ENCODE measurements at regions not wholly inside any gene's neighbourhood (a gene's known extent, or its start where the extent isn't known, plus 50 kb on each side); places are given as distances from the start of the nearest gene placed in this dataset.
A peak's percentile ranks its signal among the peaks of the same experiment; 100 is the strongest.

DNA sequence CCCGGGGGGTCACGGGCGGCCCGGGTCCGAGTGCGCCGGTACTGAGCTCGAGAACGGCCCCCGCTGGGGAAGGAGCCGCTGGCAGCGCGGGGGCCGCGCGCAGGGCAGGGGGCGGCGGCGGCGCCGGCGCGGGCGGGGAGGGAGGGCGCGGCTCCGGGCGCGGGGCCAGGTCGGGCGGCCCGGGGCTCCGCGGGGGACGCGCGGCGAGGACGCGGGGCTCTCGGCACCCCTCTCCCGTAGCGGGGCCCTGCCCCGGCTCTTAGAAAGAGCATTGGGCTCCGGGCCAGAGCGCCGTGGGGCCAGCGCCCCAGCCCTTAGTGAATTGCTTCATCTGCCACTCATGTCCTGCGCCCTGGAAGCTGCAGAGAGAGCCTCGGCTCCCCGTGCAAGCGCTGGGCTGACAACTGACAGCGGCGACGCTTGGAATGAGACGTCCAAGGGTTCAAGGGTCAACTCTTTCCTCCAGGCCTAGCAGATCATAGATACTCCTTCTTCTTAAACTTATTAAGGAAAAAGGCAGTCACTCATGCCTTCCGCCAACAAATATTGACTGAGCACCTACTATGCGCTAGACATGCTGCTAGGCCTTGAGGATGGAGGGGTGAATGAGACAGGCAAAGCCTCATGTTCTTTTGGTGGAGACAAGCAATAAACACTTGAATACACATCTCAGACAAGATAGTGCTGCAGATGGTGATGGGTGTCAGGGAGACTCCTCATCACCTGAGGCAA, 140.8 kb downstream of the SMAD6 start:
- Mint-ChIP-seq H3K4me3 (ENCODE audit: unreplicated experiment) (peak overlapping the region; percentile 60), H3K27ac (ENCODE audit: unreplicated experiment) (peak overlapping the region; percentile 77), H3K9me3 (ENCODE audit: low read depth) (no peaks in the 10 kb centered on the region), H3K36me3 (ENCODE audit: low read depth) (peaks cover 1% of the 10 kb centered on the region), H3K27me3 (ENCODE audit: low read depth) (no peaks in the 10 kb centered on the region), H3K4me1 (ENCODE audit: low read depth) (peaks cover 46% of the 10 kb centered on the region)
- no peak for TF ChIP-seq CTCF (IDR thresholded peaks at IDR 0.05)
- DNase-seq (ENCODE audit: low spot score) = no peak

DNA sequence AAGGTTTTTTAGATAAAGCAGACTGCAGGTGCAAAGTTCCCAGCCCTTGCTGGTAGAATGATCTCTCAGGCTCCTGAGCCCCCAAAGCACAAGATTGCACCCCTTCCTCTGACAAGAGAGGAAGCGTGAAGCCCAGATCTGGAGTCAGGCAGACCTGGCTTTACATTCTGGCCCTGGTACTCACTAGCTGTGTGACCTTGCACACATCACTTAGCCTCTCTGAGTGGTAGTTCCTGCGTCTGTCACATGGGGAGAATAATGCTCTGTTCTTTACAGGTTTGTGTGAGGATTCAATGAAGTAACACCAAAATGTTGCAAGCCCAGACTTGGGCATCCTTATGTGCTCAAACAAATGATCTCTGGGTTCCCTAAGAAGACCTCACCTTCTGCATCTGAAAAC, 141.5 kb downstream of the SMAD6 start:
- Mint-ChIP-seq H3K36me3 (ENCODE audit: low read depth) (peaks cover 1% of the 10 kb centered on the region), H3K4me1 (ENCODE audit: low read depth) (peaks cover 45% of the 10 kb centered on the region), H3K27me3 (ENCODE audit: low read depth) (no peaks in the 10 kb centered on the region), H3K9me3 (ENCODE audit: low read depth) (no peaks in the 10 kb centered on the region), H3K27ac (ENCODE audit: unreplicated experiment) (peak overlapping the region; percentile 77), H3K4me3 (ENCODE audit: unreplicated experiment) (no peak overlapping the region)
- TF ChIP-seq CTCF (IDR thresholded peaks at IDR 0.05) = no peak
- no peak for DNase-seq (ENCODE audit: low spot score)

DNA sequence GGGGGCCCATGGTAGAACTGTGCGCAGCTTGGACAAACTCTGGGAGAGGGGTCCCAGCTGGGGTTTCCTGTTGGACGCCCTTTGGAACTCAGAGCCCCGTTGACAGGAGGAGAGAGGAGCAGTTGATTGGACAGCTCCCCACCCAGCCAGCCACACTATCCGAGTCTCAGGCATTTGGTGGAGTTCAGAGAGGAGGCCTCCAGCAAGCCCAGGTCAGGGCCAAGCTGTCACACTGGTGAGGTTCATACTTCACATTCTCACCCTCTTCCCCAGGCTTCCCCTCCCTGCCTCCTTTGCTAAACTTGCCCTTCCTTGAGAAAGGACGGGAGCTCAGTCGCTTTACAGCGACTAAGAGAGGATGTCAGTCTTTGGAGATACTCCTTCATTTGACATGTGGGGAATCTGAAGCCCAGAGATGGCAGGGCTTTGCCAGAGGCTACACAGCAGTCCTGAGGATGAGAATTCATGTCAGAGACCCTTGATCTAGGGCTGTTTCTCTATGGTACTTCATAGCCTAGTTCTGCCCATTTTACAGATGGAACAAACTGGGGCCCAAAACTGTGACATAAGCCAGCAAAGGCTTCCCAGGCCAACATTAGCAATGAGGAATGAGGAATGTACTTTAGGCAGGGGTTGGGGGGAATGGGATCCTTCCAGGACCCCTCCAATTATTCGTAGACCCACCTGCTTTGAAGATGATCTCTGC, 142.2 kb downstream of the SMAD6 start:
- TF ChIP-seq CTCF (IDR thresholded peaks at IDR 0.05) = no peak
- H3K9me3 Mint-ChIP-seq (ENCODE audit: low read depth) = no peaks in the 10 kb centered on the region
- H3K27me3 Mint-ChIP-seq (ENCODE audit: low read depth) = no peaks in the 10 kb centered on the region
- H3K4me3 Mint-ChIP-seq (ENCODE audit: unreplicated experiment) = no peak overlapping the region
- peaks cover 1% of the 10 kb centered on the region for H3K36me3 Mint-ChIP-seq (ENCODE audit: low read depth)
- peaks cover 38% of the 10 kb centered on the region for H3K4me1 Mint-ChIP-seq (ENCODE audit: low read depth)
- DNase-seq (ENCODE audit: low spot score) = no peak
- H3K27ac Mint-ChIP-seq (ENCODE audit: unreplicated experiment) = no peak overlapping the region

DNA sequence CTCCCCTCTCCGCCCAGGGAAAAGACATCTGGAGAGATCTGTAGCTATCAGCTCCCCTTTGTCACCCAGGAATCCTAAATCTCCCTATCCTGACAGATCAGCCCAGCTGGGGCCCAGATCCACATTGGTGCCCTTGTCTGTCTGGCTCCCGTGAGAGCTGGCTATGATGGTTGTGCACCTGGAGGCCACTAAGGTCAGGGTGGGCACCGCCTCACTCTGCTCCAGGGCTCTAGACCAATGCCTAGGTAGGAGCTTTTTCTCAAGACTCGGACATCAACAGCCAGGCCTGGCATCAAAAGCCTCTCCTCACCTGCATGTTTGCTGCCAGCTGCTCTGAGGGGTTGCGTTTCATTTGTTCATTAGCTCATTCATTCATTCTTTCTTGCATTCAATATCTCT, 142.7 kb downstream of the SMAD6 start:
- no peak for TF ChIP-seq CTCF (IDR thresholded peaks at IDR 0.05)
- no peak overlapping the region for H3K27ac Mint-ChIP-seq (ENCODE audit: unreplicated experiment)
- H3K4me3 Mint-ChIP-seq (ENCODE audit: unreplicated experiment) = no peak overlapping the region
- H3K27me3 Mint-ChIP-seq (ENCODE audit: low read depth) = no peaks in the 10 kb centered on the region
- DNase-seq (ENCODE audit: low spot score) = no peak
- H3K36me3 Mint-ChIP-seq (ENCODE audit: low read depth) = peaks cover 1% of the 10 kb centered on the region
- H3K9me3 Mint-ChIP-seq (ENCODE audit: low read depth) = no peaks in the 10 kb centered on the region
- H3K4me1 Mint-ChIP-seq (ENCODE audit: low read depth) = peaks cover 38% of the 10 kb centered on the region

DNA sequence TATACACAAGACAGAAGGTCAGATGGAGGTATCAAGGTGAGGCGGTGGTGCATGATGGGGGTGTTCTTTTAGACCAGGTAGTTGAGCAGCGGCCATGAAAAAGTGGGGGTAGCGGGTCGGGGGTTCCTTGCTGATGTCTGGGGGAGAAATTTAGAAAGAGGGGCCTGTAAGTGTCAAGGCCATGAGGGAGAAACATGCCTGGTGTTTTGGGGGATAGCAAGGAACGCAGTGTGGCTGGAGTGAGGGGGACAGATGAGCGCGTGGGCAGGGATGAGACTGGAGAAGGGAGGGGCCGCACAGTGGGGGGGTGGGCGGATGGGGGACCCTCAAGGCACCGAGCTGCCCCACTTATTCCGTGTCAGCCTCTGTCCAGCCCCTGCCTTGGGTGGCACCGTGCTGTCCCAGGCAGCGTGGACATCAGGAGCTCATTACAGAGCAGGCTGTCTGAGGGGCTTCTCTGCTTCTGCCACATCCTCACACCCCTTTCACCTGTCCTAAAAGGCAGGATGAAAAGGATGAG, 143.3 kb downstream of the SMAD6 start:
- no peak overlapping the region for H3K4me3 Mint-ChIP-seq (ENCODE audit: unreplicated experiment)
- no peak overlapping the region for H3K27ac Mint-ChIP-seq (ENCODE audit: unreplicated experiment)
- no peak for DNase-seq (ENCODE audit: low spot score)
- peaks cover 37% of the 10 kb centered on the region for H3K4me1 Mint-ChIP-seq (ENCODE audit: low read depth)
- H3K27me3 Mint-ChIP-seq (ENCODE audit: low read depth) = no peaks in the 10 kb centered on the region
- no peaks in the 10 kb centered on the region for H3K9me3 Mint-ChIP-seq (ENCODE audit: low read depth)
- no peak for TF ChIP-seq CTCF (IDR thresholded peaks at IDR 0.05)
- peaks cover 1% of the 10 kb centered on the region for H3K36me3 Mint-ChIP-seq (ENCODE audit: low read depth)
